NT2/D1 (cell line): ENCODE measurements at regions not wholly inside any gene's neighbourhood (a gene's known extent, or its start where the extent isn't known, plus 50 kb on each side); places are given as distances from the start of the nearest gene placed in this dataset.
"Not testable (repeated sequence)": the region's sequence is repeated elsewhere in the genome, so short reads cannot be mapped to it uniquely, and the experiment has no call there.

ENCODE experiments used
- SUZ12 ChIP-seq: IDR thresholded peaks from 2 replicates; pipeline ENCODE4 v1.6.1; 2011; ENCODE audit not compliant: insufficient read length, insufficient read depth; ENCODE audit errors: extremely low read depth
- YY1 ChIP-seq: IDR thresholded peaks from 2 replicates; pipeline ENCODE4 v1.6.1; 2011; ENCODE audit not compliant: insufficient read length, insufficient read depth
- ZNF274 ChIP-seq: IDR thresholded peaks from 2 replicates; pipeline ENCODE4 v1.6.1; 2011; ENCODE audit warnings: mild to moderate bottlenecking, low read depth, low read length

- not testable (repeated sequence) for TF ChIP-seq SUZ12, YY1, ZNF274
These were observed 90.0 kb downstream of the MRPL14 start for GRCh38 chr6:44037276-44037675.
